GM12878 (cell line): ENCODE measurements at regions not wholly inside any gene's neighbourhood (a gene's known extent, or its start where the extent isn't known, plus 50 kb on each side); places are given as distances from the start of the nearest gene placed in this dataset.

Source experiments
- EZH2 ChIP-seq: IDR thresholded peaks from 2 replicates; pipeline ENCODE4 v1.6.1; 2012; ENCODE audit warnings: low read depth, mild to moderate bottlenecking, control low read depth, inconsistent platforms, low read length, borderline replicate concordance; ENCODE audit not compliant: control insufficient read depth
- HCFC1 ChIP-seq: fragments of 150-350 bp; IDR thresholded peaks from 2 replicates; pipeline ENCODE4 v1.6.1; 2014; ENCODE audit warnings: low read length
- TCF3 ChIP-seq: IDR thresholded peaks from 2 replicates; pipeline ENCODE4 v1.6.1; 2012; ENCODE audit warnings: low read depth, mild to moderate bottlenecking, low read length, borderline replicate concordance; ENCODE audit not compliant: insufficient read depth
- WRNIP1 ChIP-seq: IDR thresholded peaks from 2 replicates; pipeline ENCODE4 v1.6.1; 2011; ENCODE audit warnings: low read depth, low read length, improper control_type of control experiment, borderline replicate concordance

DNA sequence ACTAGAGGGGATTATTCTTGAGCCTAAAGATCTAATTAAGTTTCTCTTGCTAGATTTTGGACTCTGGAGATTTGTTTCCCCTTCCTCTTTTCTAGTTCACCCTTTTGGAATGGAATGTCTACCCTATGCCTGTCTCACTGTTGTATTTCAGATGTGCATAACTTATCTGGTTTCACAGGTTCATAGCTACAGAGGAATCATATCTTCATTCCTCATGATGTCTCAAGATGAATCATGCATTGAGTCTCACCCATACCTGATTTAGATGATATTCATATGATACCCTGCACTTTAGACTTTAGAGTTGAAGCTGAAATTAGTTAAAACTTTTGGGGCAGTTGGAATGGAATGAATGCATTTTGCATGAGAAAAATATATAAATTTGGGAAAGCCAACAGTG is 246.7 kb downstream of the HS3ST1 start:
- TF ChIP-seq WRNIP1 (no peak), TCF3 (no peak), HCFC1 (no peak), EZH2 (no peak)
